HG03460 (cell line): ENCODE measurements at regions not wholly inside any gene's neighbourhood (a gene's known extent, or its start where the extent isn't known, plus 50 kb on each side); places are given as distances from the start of the nearest gene placed in this dataset.

ENCODE experiments used
- ATAC-seq: cut with Tn5 transposase; IDR thresholded peaks from one replicate; pipeline ENCODE4 v1.9.1; 2021; ENCODE audit not compliant: unreplicated experiment

GRCh38 chr2:176639671-176640070, 370.4 kb downstream of the MTX2 start:
- ATAC-seq, result no peak

- no peak for ATAC-seq
These were observed 372.2 kb downstream of the MTX2 start for GRCh38 chr2:176641436-176641835.

GRCh38 chr2:176642074-176642473, 372.8 kb downstream of the MTX2 start:
- ATAC-seq, result no peak

- ATAC-seq, result no peak
These were observed 374.4 kb downstream of the MTX2 start for GRCh38 chr2:176643646-176644045.

GRCh38 chr2:176645494-176645893, 376.3 kb downstream of the MTX2 start:
- no peak for ATAC-seq

- ATAC-seq, result no peak
These were observed 376.9 kb downstream of the MTX2 start for GRCh38 chr2:176646033-176646615.

- ATAC-seq, result no peak
These were observed 378.3 kb downstream of the MTX2 start for GRCh38 chr2:176647325-176648165.

- no peak for ATAC-seq
These were observed 379.6 kb downstream of the MTX2 start for GRCh38 chr2:176648700-176649297.

- no peak for ATAC-seq
These were observed 381.0 kb downstream of the MTX2 start for GRCh38 chr2:176650104-176650837.

GRCh38 chr2:176650838-176651555, 381.8 kb downstream of the MTX2 start:
- no peak for ATAC-seq

GRCh38 chr2:176652300-176653182, 383.3 kb downstream of the MTX2 start:
- ATAC-seq, result no peak

GRCh38 chr2:176653479-176654443, 384.5 kb downstream of the MTX2 start:
- ATAC-seq, result peak; percentile 80

- no peak for ATAC-seq
These were observed 387.0 kb downstream of the MTX2 start for GRCh38 chr2:176656038-176656775.

GRCh38 chr2:176656776-176657140, 387.5 kb downstream of the MTX2 start:
- ATAC-seq, result no peak

- no peak for ATAC-seq
These were observed 388.2 kb downstream of the MTX2 start for GRCh38 chr2:176657393-176657792.

- no peak for ATAC-seq
These were observed 389.5 kb downstream of the MTX2 start for GRCh38 chr2:176658708-176659107.

GRCh38 chr2:176662753-176663152, 393.5 kb downstream of the MTX2 start:
- no peak for ATAC-seq

- no peak for ATAC-seq
These were observed 395.2 kb downstream of the MTX2 start for GRCh38 chr2:176664478-176664877.
